SK-N-SH (cell line): ENCODE measurements at regions not wholly inside any gene's neighbourhood (a gene's known extent, or its start where the extent isn't known, plus 50 kb on each side); places are given as distances from the start of the nearest gene placed in this dataset.

ENCODE experiments used
- CTCF ChIA-PET: fragments of 300-600, 350-600 bp; formaldehyde crosslinking; extraction: SDS; loops from one replicate; lab custom pipeline; 2021; lab: Yijun Ruan, JAX
- POLR2A ChIA-PET: fragments of 350-600 bp; sonication (Branson Sonifier 250); formaldehyde crosslinking; extraction: SDS; loops from one replicate; lab custom pipeline; 2020; ENCODE audit warnings: antibody characterized with exemption, inconsistent platforms; lab: Yijun Ruan, JAX
- DNase-seq: peaks from one replicate; pipeline ENCODE4 v3.0.0; 2012
- H2AFZ ChIP-seq: fragments of 200-600 bp; sonication (generic); 2 replicates; pipeline ENCODE4 v1.8.1; 2016; ENCODE audit warnings: antibody characterized with exemption, mild to moderate bottlenecking, low read depth
- H3F3A ChIP-seq: fragments of 200-600 bp; sonication (generic); replicated peaks from 2 replicates; pipeline ENCODE3; 2016; ENCODE audit warnings: antibody characterized with exemption, mild to moderate bottlenecking; ENCODE audit not compliant: insufficient read depth
- H3K27ac ChIP-seq, 2 experiments: fragments of 200-500 bp in 1 of 2; fragments of 200-600 bp in 1 of 2; sonication (Bioruptor generic) in 1 of 2; sonication (generic), shearing (Covaris generic) in 1 of 2; 2 replicates each; pipeline versions ENCODE4 v1.5.1 to v1.6.1; 2014 to 2016; ENCODE audit warnings: low read depth in 2 of 2, inconsistent platforms in 1 of 2, low read length in 1 of 2, mild to moderate bottlenecking in 1 of 2, mixed read lengths in 1 of 2
- H3K27me3 ChIP-seq: fragments of 200-600 bp; sonication (generic), shearing (Covaris generic); 2 replicates; pipeline ENCODE4 v1.6.1; 2016; ENCODE audit warnings: mixed run types; ENCODE audit not compliant: insufficient read depth
- H3K36me3 ChIP-seq, 2 experiments: fragments of 200-500 bp in 1 of 2; fragments of 200-600 bp in 1 of 2; sonication (Bioruptor generic) in 1 of 2; sonication (generic) in 1 of 2; replicated peaks in 1 of 2; 2 replicates each; pipeline versions ENCODE3 to v1.5.1; 2014 to 2016; ENCODE audit warnings: low read length in 1 of 2, mild to moderate bottlenecking in 1 of 2; ENCODE audit not compliant: insufficient read depth in 2 of 2, control insufficient read depth in 1 of 2
- H3K4me1 ChIP-seq, 2 experiments: fragments of 200-500 bp in 1 of 2; fragments of 200-600 bp in 1 of 2; sonication (Bioruptor generic) in 1 of 2; sonication (generic), shearing (Covaris generic) in 1 of 2; 2 replicates each; pipeline versions ENCODE4 v1.5.1 to v1.6.1; 2014 to 2016; ENCODE audit warnings: low read depth in 1 of 2, low read length in 1 of 2, mixed run types in 1 of 2; ENCODE audit not compliant: insufficient read depth in 2 of 2, control insufficient read depth in 1 of 2
- H3K4me2 ChIP-seq: fragments of 200-600 bp; sonication (generic), shearing (Covaris generic); 2 replicates; pipeline ENCODE4 v1.6.1; 2017; ENCODE audit warnings: mixed run types
- H3K4me3 ChIP-seq, 2 experiments: fragments of 200-500 bp in 1 of 2; fragments of 200-600 bp in 1 of 2; sonication (Bioruptor generic) in 1 of 2; sonication (generic), shearing (Covaris generic) in 1 of 2; 2 replicates each; pipeline versions ENCODE4 v1.5.1 to v1.8.1; 2014 to 2016; ENCODE audit warnings: low read depth in 2 of 2, inconsistent platforms in 1 of 2, low read length in 1 of 2, mild to moderate bottlenecking in 1 of 2, mixed read lengths in 1 of 2, moderate library complexity in 1 of 2
- H3K79me2 ChIP-seq: fragments of 200-600 bp; sonication (generic); 2 replicates; pipeline ENCODE4 v1.8.1; 2017; ENCODE audit warnings: mild to moderate bottlenecking; ENCODE audit not compliant: insufficient read depth
- H3K9ac ChIP-seq: fragments of 200-600 bp; sonication (generic); 2 replicates; pipeline ENCODE4 v1.6.1; 2017; ENCODE audit warnings: mixed run types
- H3K9me2 ChIP-seq: fragments of 200-600 bp; sonication (generic); 2 replicates; pipeline ENCODE4 v1.6.1; 2017; ENCODE audit warnings: mixed run types
- H3K9me3 ChIP-seq: fragments of 200-600 bp; sonication (generic); 2 replicates; pipeline ENCODE4 v1.6.1; 2017; ENCODE audit warnings: mixed run types, mild to moderate bottlenecking, moderate library complexity
- H4K20me1 ChIP-seq: fragments of 200-600 bp; sonication (generic); 2 replicates; pipeline ENCODE4 v1.6.1; 2017; ENCODE audit warnings: mild to moderate bottlenecking, mixed run types; ENCODE audit not compliant: insufficient read depth
- CHD2 ChIP-seq: fragments of 150-350 bp; IDR thresholded peaks from 2 replicates; pipeline ENCODE4 v1.6.1; 2018; ENCODE audit warnings: low read length; ENCODE audit not compliant: partially characterized antibody
- CTCF ChIP-seq: fragments of 200-600 bp; sonication (generic); IDR thresholded peaks from 2 replicates; pipeline ENCODE4 v1.6.1; 2017; ENCODE audit warnings: antibody characterized with exemption, mild to moderate bottlenecking, moderate library complexity
- ELF1 ChIP-seq: IDR thresholded peaks from 2 replicates; pipeline ENCODE4 v1.4.0; 2012
- EZH2phosphoT487 ChIP-seq: fragments of 200-600 bp; sonication (generic); IDR thresholded peaks from 2 replicates; pipeline ENCODE4 v1.6.1; 2017; ENCODE audit warnings: low read depth, mixed run types, mild to moderate bottlenecking, antibody characterized with exemption, moderate library complexity, borderline replicate concordance
- FOSL2 ChIP-seq: IDR thresholded peaks from 2 replicates; pipeline ENCODE4 v1.4.0; 2012; ENCODE audit warnings: low read depth, mild to moderate bottlenecking, moderate library complexity, borderline replicate concordance
- FOXJ3 ChIP-seq: sonication (generic); formaldehyde crosslinking; IDR thresholded peaks from 2 replicates; pipeline ENCODE4 v1.5.1; 2020; ENCODE audit warnings: mild to moderate bottlenecking, missing genetic modification reagents
- GABPA ChIP-seq: IDR thresholded peaks from 2 replicates; pipeline ENCODE4 v1.4.0; 2012; ENCODE audit warnings: low read depth, mild to moderate bottlenecking
- MAX ChIP-seq: IDR thresholded peaks from 2 replicates; pipeline ENCODE4 v1.4.0; 2012; ENCODE audit warnings: low read depth
- MEF2A ChIP-seq: IDR thresholded peaks from 2 replicates; pipeline ENCODE4 v1.4.0; 2012; ENCODE audit warnings: low read depth, borderline replicate concordance
- MXI1 ChIP-seq: IDR thresholded peaks from 2 replicates; pipeline ENCODE4 v1.6.1; 2012; ENCODE audit warnings: mild to moderate bottlenecking, low read depth, low read length, improper control_type of control experiment
- NFIC ChIP-seq: IDR thresholded peaks from 2 replicates; pipeline ENCODE4 v1.4.0; 2012; ENCODE audit warnings: borderline replicate concordance
- NRF1 ChIP-seq: IDR thresholded peaks from 2 replicates; pipeline ENCODE4 v1.6.1; 2012; ENCODE audit warnings: low read depth, mild to moderate bottlenecking, low read length
- RCOR1 ChIP-seq: fragments of 150-350 bp; IDR thresholded peaks from 2 replicates; pipeline ENCODE4 v1.6.1; 2017; ENCODE audit warnings: antibody characterized with exemption, low read length
- REST ChIP-seq: IDR thresholded peaks from 2 replicates; pipeline ENCODE4 v1.6.1; 2012; ENCODE audit warnings: mild to moderate bottlenecking, low read depth, low read length, moderate library complexity
- RFX5 ChIP-seq: IDR thresholded peaks from 2 replicates; pipeline ENCODE4 v1.6.1; 2012; ENCODE audit warnings: mild to moderate bottlenecking, improper control_type of control experiment, low read length
- RXRA ChIP-seq: IDR thresholded peaks from 2 replicates; pipeline ENCODE4 v1.4.0; 2012; ENCODE audit warnings: low read depth, mild to moderate bottlenecking, borderline replicate concordance
- SMC3 ChIP-seq: IDR thresholded peaks from 2 replicates; pipeline ENCODE4 v1.6.1; 2012; ENCODE audit warnings: low read depth, low read length, improper control_type of control experiment
- TAF1 ChIP-seq: IDR thresholded peaks from 2 replicates; pipeline ENCODE4 v1.6.1; 2012; ENCODE audit warnings: low read depth, mild to moderate bottlenecking, low read length, moderate library complexity, borderline replicate concordance
- TCF12 ChIP-seq: IDR thresholded peaks from 2 replicates; pipeline ENCODE4 v1.4.0; 2012
- USF1 ChIP-seq: IDR thresholded peaks from 2 replicates; pipeline ENCODE4 v1.4.0; 2012; ENCODE audit warnings: low read depth, borderline replicate concordance
- USF2 ChIP-seq: fragments of 150-350 bp; IDR thresholded peaks from 2 replicates; pipeline ENCODE4 v1.6.1; 2017; ENCODE audit warnings: antibody characterized with exemption, low read length, low read depth, borderline replicate concordance
- YY1 ChIP-seq: IDR thresholded peaks from 2 replicates; pipeline ENCODE4 v1.4.0; 2012; ENCODE audit warnings: low read depth, mild to moderate bottlenecking
- ZBTB33 ChIP-seq: IDR thresholded peaks from 2 replicates; pipeline ENCODE4 v1.4.0; 2012; ENCODE audit warnings: low read depth, borderline replicate concordance
- WGBS: methylation state at CpG from one replicate; pipeline ENCODE4 v1.1.6; 2017; ENCODE audit warnings: low lambda C conversion rate; 5-methylcytosine and 5-hydroxymethylcytosine counted together

- 6% methylated on average over 19 of the region's 47 CpGs for WGBS
- peaks cover 83% of the 10 kb centered on the region for H3K79me2 ChIP-seq
- H3K4me3 ChIP-seq, result peak overlapping the region; percentile 57 to 76
- no peaks in the 10 kb centered on the region for H3K27me3 ChIP-seq
- H3K36me3 ChIP-seq, result peaks cover 0 to 4% of the 10 kb centered on the region in 2 experiments
- H4K20me1 ChIP-seq, result peaks cover 42% of the 10 kb centered on the region
- H3K9me2 ChIP-seq, result no peaks in the 10 kb centered on the region
- no peaks in the 10 kb centered on the region for H3K9me3 ChIP-seq
- POLR2A ChIA-PET, result interaction anchor here (0.6 to 2.3 kb wide), 3 partner anchors 21 to 205 kb away, joined by 3 to 14 read pairs (median 3); no protein-coding TSS in a partner anchor
- peak; percentile 92 for DNase-seq
- peak overlapping the region; percentile 91 for H3K9ac ChIP-seq
- peak overlapping the region; percentile 90 to 99 for H3K27ac ChIP-seq
- peaks cover 52% of the 10 kb centered on the region for H3F3A ChIP-seq
- peaks cover 47 to 76% of the 10 kb centered on the region in 2 experiments for H3K4me1 ChIP-seq
- H2AFZ ChIP-seq, result no peak overlapping the region
- H3K4me2 ChIP-seq, result peak overlapping the region; percentile 92
- CTCF ChIA-PET, result interaction anchor here (0.5 to 1.9 kb wide), 10 partner anchors 11 to 254 kb away, joined by 3 to 7 read pairs (median 4); no protein-coding TSS in a partner anchor
- TF ChIP-seq USF2, result no peak
- TF ChIP-seq NRF1, result no peak
- no peak for TF ChIP-seq RCOR1
- peak; percentile 67; the same call in 1 of the 2 replicates for TF ChIP-seq MXI1
- no peak for TF ChIP-seq FOSL2
- no peak for TF ChIP-seq CHD2
- TF ChIP-seq EZH2phosphoT487, result no peak
- TF ChIP-seq MAX, result no peak
- peak; percentile 88 for TF ChIP-seq NFIC
- TF ChIP-seq YY1, result no peak
- TF ChIP-seq FOXJ3 (CRISPR knock-in tag), result peak; percentile 86
- TF ChIP-seq USF1, result no peak
- TF ChIP-seq GABPA, result no peak
- TF ChIP-seq SMC3, result 0 out of 2 replicates have a peak, but pooled peaks have one; percentile 2
- TF ChIP-seq MEF2A, result no peak
- 0 out of 2 replicates have a peak, but pooled peaks have one; percentile 33 for TF ChIP-seq TCF12
- TF ChIP-seq CTCF, result no peak
- TF ChIP-seq RXRA, result no peak
- TF ChIP-seq ZBTB33, result no peak
- TF ChIP-seq REST, result no peak
- TF ChIP-seq ELF1, result no peak
- TF ChIP-seq RFX5, result no peak
- TF ChIP-seq TAF1, result no peak
Observed at GRCh38 chr12:124517260-124518050, 50.0 kb downstream of the NCOR2 start.
